Activated T-helper 1 cell treated with anti-CD3 and anti-CD28 coated beads, Interleukin-2, amount 50 U/mL, for 16 hours (primary cell): ENCODE measurements at regions not wholly inside any gene's neighbourhood (a gene's known extent, or its start where the extent isn't known, plus 50 kb on each side); places are given as distances from the start of the nearest gene placed in this dataset.
"Not testable (repeated sequence)": the region's sequence is repeated elsewhere in the genome, so short reads cannot be mapped to it uniquely, and the experiment has no call there.

Source experiments
- DNase-seq, 2 donors: peaks; one replicate each; pipeline ENCODE4 v3.0.0-alpha.2; 2020; ENCODE audit warnings: low read depth in 1 of 2, low spot score in 1 of 2

DNA sequence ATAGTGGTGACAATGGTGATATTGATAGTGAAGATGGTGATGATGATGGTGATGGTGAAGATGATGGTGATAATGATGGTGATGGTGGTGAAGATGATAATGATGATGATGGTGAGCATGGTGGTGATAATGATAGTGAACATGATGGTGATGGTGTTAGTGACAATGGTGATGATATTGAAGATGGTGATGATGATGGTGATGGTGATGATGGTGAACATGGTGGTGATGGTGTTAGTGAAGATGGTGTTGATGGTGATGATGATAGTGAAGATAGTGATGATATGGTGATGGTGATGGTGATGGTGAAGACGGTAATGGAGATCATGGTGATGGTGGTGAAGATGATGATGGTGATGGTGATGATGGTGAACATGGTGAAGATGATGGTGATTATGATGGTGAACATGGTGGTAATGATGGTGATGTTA lies 259.2 kb downstream of the MATN1 start:
- DNase-seq: no peak

- no peak for DNase-seq
Observed at GRCh38 chr1:30462826-30463425, 260.5 kb downstream of the MATN1 start.

DNA sequence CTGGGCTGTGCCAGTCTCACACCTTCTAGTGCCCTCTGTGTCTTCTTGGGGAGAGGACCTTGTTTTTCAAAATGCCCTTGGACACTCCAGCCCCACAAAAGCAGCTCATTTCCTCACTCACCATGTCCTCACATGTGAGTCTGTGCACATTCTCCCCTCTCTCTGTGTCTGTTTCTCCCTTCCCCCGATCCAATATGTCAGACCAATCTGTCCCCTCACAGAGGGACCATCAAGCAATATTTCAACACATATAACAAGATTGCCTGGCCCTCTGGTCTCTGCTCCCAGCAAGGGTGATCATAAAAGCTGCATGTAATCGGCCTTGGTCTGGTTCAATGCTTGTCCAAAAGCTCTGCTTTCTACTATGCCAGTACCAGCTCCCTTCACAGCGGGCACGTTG lies 261.2 kb downstream of the MATN1 start:
- no peak for DNase-seq

DNA sequence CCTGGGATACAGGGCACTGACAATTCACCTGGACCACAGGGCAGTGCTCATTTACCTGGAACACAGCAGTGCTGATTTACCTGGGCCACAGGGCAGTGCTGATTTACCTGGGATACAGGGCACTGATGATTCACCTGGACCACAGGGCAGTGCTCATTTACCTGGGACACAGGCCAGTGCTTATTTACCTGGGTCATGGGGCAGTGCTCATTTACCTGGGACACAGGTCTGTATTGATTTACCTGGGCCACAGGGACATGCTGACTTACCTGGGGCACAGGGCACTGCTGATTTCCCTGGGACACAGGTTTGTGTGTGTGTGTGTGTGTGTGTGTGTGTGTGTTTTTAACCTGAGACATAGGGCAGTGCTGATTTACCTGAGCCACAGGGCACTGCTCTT lies 261.7 kb downstream of the MATN1 start:
- no peak for DNase-seq

GRCh38 chr1:30460661-30461060 lies 262.7 kb downstream of the MATN1 start:
- no peak for DNase-seq

DNA sequence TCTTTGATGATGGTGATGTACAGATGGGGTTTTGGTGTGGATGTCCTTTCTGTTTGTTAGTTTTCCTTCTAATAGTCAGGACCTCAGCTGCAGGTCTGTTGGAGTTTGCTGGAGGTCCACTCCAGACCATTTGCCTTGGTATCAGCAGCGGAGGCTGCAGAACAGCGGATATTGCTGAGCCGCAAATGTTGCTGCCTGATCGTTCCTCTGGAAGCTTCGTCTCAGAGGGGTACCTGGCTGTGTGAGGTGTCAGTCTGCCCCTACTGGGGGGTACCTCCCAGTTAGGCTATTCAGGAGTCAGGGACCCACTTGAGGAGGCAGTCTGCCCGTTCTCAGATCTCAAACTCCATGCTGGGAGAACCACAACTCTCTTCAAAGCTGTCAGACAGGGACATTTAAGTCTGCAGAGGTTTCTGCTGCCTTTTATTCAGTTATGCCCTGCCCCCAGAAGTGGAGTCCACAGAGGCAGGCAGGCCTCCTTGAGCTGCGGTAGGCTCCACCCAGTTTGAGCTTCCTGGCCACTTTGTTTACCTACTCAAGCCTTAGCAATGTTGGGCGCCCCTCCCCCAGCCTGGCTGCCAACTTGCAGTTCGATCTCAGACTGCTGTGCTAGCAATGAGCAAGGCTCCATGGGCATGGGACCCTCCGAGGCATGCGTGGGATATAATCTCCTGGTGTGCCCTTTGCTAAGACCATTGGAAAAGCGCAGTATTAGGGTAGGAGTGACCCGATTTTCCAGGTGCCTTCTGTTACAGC lies 264.5 kb downstream of the MATN1 start:
- DNase-seq: not testable (repeated sequence)

GRCh38 chr1:30452925-30453324 lies 270.5 kb downstream of the MATN1 start:
- no peak for DNase-seq

DNA sequence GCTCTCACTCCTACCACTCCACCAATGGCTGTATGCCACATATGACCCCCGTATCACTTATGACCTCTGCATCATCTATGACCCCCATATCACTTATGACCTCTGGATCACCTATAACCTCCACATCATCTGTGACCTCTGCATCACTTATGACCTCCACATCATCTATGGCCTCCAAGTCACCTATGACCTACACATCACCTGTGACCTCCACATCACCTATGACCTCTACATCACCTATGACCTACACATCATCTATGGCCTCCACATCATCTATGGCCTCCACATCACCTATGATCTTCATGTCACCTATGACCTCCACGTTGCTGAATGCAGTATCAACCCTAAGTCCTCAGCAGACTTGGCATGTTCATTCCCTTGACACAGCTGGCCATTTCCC lies 271.2 kb downstream of the MATN1 start:
- DNase-seq: no peak

GRCh38 chr1:30451532-30452125 lies 271.8 kb downstream of the MATN1 start:
- DNase-seq: no peak

DNA sequence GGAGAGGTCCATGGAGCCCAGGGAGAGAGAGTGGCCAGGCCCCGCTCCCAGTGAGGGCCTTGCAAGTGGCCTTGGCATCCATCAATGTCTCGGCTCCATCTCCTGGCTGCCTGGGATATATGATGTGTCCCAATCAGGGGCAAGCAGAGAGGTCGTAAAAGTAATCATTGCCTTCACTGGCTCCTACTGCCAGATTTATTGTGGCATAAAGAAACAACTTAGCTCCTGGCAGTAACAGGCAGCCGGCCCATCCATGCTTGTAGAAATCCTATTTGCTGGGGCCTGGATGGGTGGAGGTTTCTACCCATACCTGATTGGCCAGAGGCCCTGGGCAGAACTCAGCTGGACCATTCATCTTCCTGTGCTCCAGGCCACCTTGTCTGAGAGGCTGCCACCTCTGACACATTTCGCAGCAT lies 272.6 kb downstream of the MATN1 start:
- no peak for DNase-seq

GRCh38 chr1:30450148-30450817 lies 273.1 kb downstream of the MATN1 start:
- DNase-seq: no peak

GRCh38 chr1:30449428-30450147 lies 273.8 kb downstream of the MATN1 start:
- DNase-seq: no peak

- DNase-seq: no peak
Observed at GRCh38 chr1:30449003-30449402, 274.4 kb downstream of the MATN1 start.

DNA sequence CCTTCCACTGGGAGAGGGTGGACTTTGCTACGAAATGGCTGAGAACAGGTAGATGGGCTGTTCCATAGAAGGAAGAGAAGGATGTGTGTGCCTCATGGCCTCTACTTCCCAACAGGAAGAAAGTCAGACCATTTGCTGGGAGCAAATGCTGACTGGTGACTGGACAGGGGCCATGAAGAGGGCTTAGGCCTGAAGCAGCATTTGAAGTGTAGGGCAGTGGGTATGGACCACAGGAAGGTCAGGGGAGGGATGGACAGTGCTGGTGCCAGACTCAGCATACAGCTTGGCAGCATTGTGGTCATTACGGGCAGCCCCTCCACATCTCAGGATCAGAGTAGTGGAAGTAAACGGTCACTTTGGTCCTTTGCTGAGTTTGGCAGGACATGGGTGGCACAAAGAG lies 275.7 kb downstream of the MATN1 start:
- DNase-seq: no peak

DNA sequence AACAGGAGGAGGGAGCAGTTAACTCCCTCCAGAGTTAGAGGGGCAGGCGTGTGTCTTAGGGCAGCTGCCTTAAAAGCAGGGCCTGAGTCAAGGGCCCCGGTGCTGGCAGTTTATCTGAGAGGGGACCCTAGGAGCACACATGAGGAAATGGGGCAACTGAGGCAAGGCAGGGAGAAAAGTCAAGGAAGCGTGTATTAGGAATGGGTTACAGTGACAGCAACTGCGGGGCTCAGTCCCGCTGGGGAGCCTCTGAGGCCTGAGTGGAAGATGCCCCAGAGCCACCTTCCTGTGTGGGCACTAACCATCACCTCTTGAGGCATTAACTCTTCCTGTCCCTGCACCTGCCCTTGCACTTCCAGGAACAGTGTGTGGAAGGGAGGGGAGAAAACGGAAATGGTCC lies 276.3 kb downstream of the MATN1 start:
- DNase-seq: no peak

DNA sequence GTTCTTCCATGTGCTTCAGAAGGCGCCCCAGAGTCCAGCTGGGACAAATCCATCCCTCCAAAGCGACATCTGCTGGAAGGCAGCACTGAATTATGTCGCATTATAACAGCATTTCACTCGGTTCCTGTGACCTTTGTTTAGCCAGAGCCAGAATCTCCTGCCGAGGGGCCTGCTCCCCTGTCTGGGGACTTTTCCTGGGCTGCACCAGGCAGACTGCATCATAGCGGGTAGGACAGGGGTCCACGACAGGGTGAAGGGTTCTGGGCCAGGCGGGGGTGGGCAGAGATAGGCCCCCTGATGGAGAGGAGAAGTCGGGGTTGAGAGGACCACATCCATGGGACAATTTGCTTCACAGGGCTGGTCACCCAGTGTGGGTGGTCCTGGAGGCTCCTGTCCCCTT lies 276.9 kb downstream of the MATN1 start:
- DNase-seq: no peak

- no peak for DNase-seq
Observed at GRCh38 chr1:30446095-30446494, 277.3 kb downstream of the MATN1 start.

DNA sequence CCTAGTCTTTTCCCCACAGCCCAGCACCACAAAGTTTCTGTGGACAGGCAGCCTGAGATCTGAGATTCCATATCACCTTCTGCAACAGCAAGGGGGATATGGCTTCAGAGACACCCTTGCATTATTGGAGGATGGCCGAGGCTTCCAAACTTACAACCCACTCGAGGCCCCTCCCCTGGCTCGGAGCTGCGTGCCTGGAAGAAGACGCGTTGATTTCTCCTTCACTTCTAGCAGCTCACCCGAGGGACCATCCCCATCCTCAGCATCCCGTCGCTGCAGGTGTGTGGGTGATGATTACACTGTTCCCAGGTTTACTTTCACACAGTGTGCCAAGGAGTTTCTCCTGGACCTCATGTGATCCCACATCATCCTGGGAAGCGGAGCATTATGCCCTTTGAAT lies 277.9 kb downstream of the MATN1 start:
- DNase-seq: no peak

GRCh38 chr1:30444850-30445249 lies 278.5 kb downstream of the MATN1 start:
- DNase-seq: no peak

- no peak for DNase-seq
Observed at GRCh38 chr1:30444401-30444800, 279.0 kb downstream of the MATN1 start.

DNA sequence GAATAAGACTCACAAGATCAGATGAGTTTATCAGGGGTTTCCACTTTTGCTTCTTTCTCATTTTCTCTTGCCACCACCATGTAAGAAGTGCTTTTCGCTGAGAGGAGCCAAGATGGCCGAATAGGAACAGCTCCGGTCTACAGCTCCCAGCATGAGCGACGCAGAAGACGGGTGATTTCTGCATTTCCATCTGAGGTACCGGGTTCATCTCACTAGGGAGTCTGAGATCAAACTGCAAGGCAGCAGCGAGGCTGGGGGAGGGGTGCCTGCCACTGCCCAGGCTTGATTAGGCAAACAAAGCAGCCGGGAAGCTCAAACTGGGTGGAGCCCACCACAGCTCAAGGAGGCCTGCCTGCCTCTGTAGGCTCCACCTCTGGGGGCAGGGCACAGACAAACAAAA lies 285.1 kb downstream of the MATN1 start:
- not testable (repeated sequence) for DNase-seq
